OCI-LY3 (cell line): ENCODE measurements at regions not wholly inside any gene's neighbourhood (a gene's known extent, or its start where the extent isn't known, plus 50 kb on each side); places are given as distances from the start of the nearest gene placed in this dataset.
"Not testable (repeated sequence)": the region's sequence is repeated elsewhere in the genome, so short reads cannot be mapped to it uniquely, and the experiment has no call there.

Source experiments
- H2AFZ ChIP-seq: fragments of 200-600, 300-600 bp; shearing (Covaris generic); 2 replicates; pipeline ENCODE4 v1.6.0; 2014; ENCODE audit warnings: antibody characterized with exemption, low read depth, low read length
- H3K27ac ChIP-seq: fragments of 200-600, 300-600 bp; sonication (generic); 2 replicates; pipeline ENCODE4 v1.5.1; 2014; ENCODE audit warnings: mild to moderate bottlenecking, low read length, moderate library complexity, mixed read lengths
- H3K27me3 ChIP-seq: fragments of 200-600, 300-600 bp; sonication (generic); 2 replicates; pipeline ENCODE4 v1.6.1; 2014; ENCODE audit warnings: low read depth, low read length, mixed read lengths
- H3K36me3 ChIP-seq: fragments of 200-600, 300-600 bp; sonication (generic); replicated peaks from 2 replicates; pipeline ENCODE3; 2014; ENCODE audit warnings: low read depth, low read length, mixed read lengths
- H3K4me1 ChIP-seq: fragments of 300-600, 200-600 bp; sonication (generic); 2 replicates; pipeline ENCODE4 v1.6.1; 2014; ENCODE audit warnings: low read length, mixed read lengths
- H3K4me2 ChIP-seq: fragments of 200-600, 300-600 bp; sonication (generic); 2 replicates; pipeline ENCODE4 v1.6.1; 2014; ENCODE audit warnings: low read length, mixed read lengths
- H3K4me3 ChIP-seq: fragments of 300-600, 200-600 bp; sonication (generic); 2 replicates; pipeline ENCODE4 v1.5.1; 2014; ENCODE audit warnings: antibody characterized with exemption, mild to moderate bottlenecking, low read length, moderate library complexity
- H3K79me2 ChIP-seq: fragments of 300-600, 200-600 bp; shearing (Covaris generic); 2 replicates; pipeline ENCODE4 v1.6.1; 2014; ENCODE audit warnings: mild to moderate bottlenecking, low read length, mixed read lengths
- H3K9ac ChIP-seq: fragments of 300-600, 200-600 bp; shearing (Covaris generic); 2 replicates; pipeline ENCODE4 v1.6.0; 2014; ENCODE audit warnings: mild to moderate bottlenecking, low read length, moderate library complexity
- H3K9me3 ChIP-seq: fragments of 200-600, 300-600 bp; shearing (Covaris generic); 2 replicates; pipeline ENCODE4 v1.6.1; 2014; ENCODE audit warnings: low read length, mixed read lengths; ENCODE audit not compliant: insufficient read depth
- H4K20me1 ChIP-seq: fragments of 200-600, 300-600 bp; sonication (generic); 2 replicates; pipeline ENCODE4 v1.6.1; 2016; ENCODE audit warnings: low read length, mixed read lengths; ENCODE audit not compliant: insufficient read depth
- EZH2phosphoT487 ChIP-seq: fragments of 200-600 bp; shearing (Covaris generic); IDR thresholded peaks from 2 replicates; pipeline ENCODE4 v1.6.1; 2018; ENCODE audit warnings: antibody characterized with exemption, mixed run types, low read depth
- TF ChIP-seq, protein P1 (sequence below): fragments of 200-600, 300-600 bp; sonication (generic); IDR thresholded peaks from 2 replicates; pipeline ENCODE4 v1.5.1; 2014; ENCODE audit warnings: antibody characterized with exemption, low read length, low read depth

DNA sequence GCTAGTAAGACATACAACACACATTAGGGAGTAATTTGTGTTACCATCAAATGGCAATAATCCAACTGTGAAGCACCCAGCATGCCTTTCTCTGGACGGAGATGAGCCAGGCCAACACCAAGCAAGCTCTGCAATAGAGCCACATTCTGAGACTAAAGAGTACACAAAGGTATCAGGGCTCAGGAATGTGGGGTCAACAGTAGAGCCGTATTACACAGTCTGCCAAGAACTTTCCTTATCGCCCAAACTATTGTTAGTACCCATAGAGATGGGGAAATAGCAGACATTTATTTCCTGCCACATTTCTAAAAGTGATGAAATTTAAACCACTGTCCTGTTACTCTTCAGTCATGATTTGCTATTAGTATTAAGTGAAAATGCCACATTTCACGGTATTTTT is 113.7 kb downstream of the BMP4 start:
- no peaks in the 10 kb centered on the region for H3K79me2 ChIP-seq
- no peaks in the 10 kb centered on the region for H4K20me1 ChIP-seq
- no peak overlapping the region for H2AFZ ChIP-seq
- no peaks in the 10 kb centered on the region for H3K27me3 ChIP-seq
- 0 out of 2 replicates have a peak, but pooled peaks cover 4% of the 10 kb centered on the region for H3K9me3 ChIP-seq
- TF ChIP-seq, protein P1, sequence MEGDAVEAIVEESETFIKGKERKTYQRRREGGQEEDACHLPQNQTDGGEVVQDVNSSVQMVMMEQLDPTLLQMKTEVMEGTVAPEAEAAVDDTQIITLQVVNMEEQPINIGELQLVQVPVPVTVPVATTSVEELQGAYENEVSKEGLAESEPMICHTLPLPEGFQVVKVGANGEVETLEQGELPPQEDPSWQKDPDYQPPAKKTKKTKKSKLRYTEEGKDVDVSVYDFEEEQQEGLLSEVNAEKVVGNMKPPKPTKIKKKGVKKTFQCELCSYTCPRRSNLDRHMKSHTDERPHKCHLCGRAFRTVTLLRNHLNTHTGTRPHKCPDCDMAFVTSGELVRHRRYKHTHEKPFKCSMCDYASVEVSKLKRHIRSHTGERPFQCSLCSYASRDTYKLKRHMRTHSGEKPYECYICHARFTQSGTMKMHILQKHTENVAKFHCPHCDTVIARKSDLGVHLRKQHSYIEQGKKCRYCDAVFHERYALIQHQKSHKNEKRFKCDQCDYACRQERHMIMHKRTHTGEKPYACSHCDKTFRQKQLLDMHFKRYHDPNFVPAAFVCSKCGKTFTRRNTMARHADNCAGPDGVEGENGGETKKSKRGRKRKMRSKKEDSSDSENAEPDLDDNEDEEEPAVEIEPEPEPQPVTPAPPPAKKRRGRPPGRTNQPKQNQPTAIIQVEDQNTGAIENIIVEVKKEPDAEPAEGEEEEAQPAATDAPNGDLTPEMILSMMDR, result no peak
- H3K27ac ChIP-seq, result no peak overlapping the region
- H3K4me3 ChIP-seq, result no peak overlapping the region
- H3K36me3 ChIP-seq, result peaks cover 12% of the 10 kb centered on the region
- peaks cover 31% of the 10 kb centered on the region for H3K4me1 ChIP-seq
- no peak overlapping the region for H3K4me2 ChIP-seq
- H3K9ac ChIP-seq, result no peak overlapping the region

- no peaks in the 10 kb centered on the region for H3K27me3 ChIP-seq
- no peak for TF ChIP-seq EZH2phosphoT487
- H4K20me1 ChIP-seq, result no peaks in the 10 kb centered on the region
- peaks cover 20% of the 10 kb centered on the region for H3K36me3 ChIP-seq
- no peaks in the 10 kb centered on the region for H3K79me2 ChIP-seq
- no peak overlapping the region for H2AFZ ChIP-seq
- peaks cover 45% of the 10 kb centered on the region for H3K4me1 ChIP-seq
- H3K9ac ChIP-seq, result no peak overlapping the region
- H3K27ac ChIP-seq, result peak overlapping the region; percentile 23
- peaks cover 12% of the 10 kb centered on the region; the same call in 1 of the 2 replicates for H3K9me3 ChIP-seq
- 0 out of 2 replicates have a peak overlapping the region, but pooled peaks have one; percentile 10 for H3K4me2 ChIP-seq
- H3K4me3 ChIP-seq, result no peak overlapping the region
Observed at GRCh38 chr14:53841109-53842099, 115.2 kb downstream of the BMP4 start.

DNA sequence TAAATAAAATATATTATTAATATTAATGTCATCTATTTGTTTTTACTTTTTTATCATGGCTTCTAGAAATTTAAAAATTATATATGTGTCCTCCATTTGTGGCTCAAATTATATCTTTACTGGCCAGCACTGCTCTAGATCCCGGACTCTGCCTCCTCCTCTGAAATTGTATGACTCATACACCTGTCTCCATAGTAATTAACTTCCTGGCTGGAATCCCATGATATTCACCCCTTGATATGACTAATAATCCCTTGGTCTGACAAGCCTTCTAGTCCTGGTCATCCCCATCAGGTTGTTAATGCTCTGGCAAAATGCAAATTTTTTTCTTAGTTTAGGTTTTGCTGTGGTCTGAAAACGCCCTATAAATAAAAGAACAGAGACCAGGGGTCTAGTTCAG is 116.2 kb downstream of the BMP4 start:
- no peak overlapping the region; the same call in 1 of the 2 replicates for H2AFZ ChIP-seq
- peak overlapping the region; percentile 23 for H3K27ac ChIP-seq
- H3K9me3 ChIP-seq, result peaks cover 12% of the 10 kb centered on the region; the same call in 1 of the 2 replicates
- H3K79me2 ChIP-seq, result no peaks in the 10 kb centered on the region
- H3K4me3 ChIP-seq, result no peak overlapping the region
- TF ChIP-seq, protein P1, result no peak
- no peak for TF ChIP-seq EZH2phosphoT487
- no peak overlapping the region for H3K9ac ChIP-seq
- H3K4me2 ChIP-seq, result no peak overlapping the region
- H3K27me3 ChIP-seq, result no peaks in the 10 kb centered on the region
- H3K4me1 ChIP-seq, result peaks cover 45% of the 10 kb centered on the region
- H3K36me3 ChIP-seq, result peaks cover 20% of the 10 kb centered on the region
- H4K20me1 ChIP-seq, result no peaks in the 10 kb centered on the region

DNA sequence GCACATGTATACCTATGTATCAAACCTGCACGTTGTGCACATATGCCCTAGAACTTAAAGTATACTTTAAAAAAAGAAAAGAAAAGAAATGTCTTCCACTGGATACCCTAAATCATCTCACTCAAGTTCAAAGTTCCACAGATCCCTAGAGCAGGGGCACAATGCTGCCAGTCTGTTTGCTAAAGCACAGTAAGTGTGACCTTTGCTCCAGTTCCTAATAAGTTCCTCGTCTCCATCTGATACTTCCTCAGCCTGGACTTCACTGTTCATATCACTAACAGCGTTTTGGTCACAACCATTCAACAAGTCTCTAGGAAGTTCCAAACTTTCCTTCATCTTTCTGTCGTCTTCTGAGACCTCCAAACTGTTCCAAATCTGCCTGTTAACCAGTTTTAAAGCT is 118.3 kb downstream of the BMP4 start:
- Histone ChIP-seq H3K4me1 (peaks cover 45% of the 10 kb centered on the region), H4K20me1 (no peaks in the 10 kb centered on the region), H3K79me2 (no peaks in the 10 kb centered on the region), H3K27ac (peak overlapping the region; percentile 64; the same call in 1 of the 2 replicates), H3K9me3 (peaks cover 12% of the 10 kb centered on the region; the same call in 1 of the 2 replicates), H2AFZ (no peak overlapping the region), H3K4me3 (no peak overlapping the region), H3K36me3 (peaks cover 20% of the 10 kb centered on the region), H3K4me2 (no peak overlapping the region), H3K27me3 (no peaks in the 10 kb centered on the region), H3K9ac (no peak overlapping the region)
- TF ChIP-seq, protein P1, result no peak
- no peak for TF ChIP-seq EZH2phosphoT487

DNA sequence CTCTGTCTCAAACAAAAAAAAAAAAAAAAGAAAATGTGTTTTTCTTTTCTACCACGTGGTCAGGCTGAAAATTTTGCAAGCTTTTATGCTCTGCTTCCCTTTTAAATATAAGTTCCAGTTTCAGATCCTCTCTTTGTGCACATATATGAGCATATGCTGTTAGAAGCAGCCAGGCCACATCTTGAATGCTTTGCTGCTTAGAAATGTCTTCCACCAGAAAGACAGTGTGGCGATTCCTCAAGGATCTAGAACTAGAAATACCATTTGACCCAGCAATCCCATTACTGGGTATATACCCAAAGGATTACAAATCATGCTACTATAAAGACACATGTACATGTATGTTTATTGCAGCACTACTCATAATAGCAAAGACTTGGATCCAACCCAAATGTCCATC is 119.0 kb downstream of the BMP4 start:
- peaks cover 20% of the 10 kb centered on the region for H3K36me3 ChIP-seq
- H3K9ac ChIP-seq, H3K4me2 ChIP-seq, H3K27me3 ChIP-seq, H2AFZ ChIP-seq, H4K20me1 ChIP-seq, H3K4me3 ChIP-seq, H3K79me2 ChIP-seq: not testable (repeated sequence)
- peak overlapping the region; percentile 64 for H3K27ac ChIP-seq
- H3K4me1 ChIP-seq, result peaks cover 45% of the 10 kb centered on the region
- H3K9me3 ChIP-seq, result peaks cover 12% of the 10 kb centered on the region; the same call in 1 of the 2 replicates
